KMS-11 (cell line): ENCODE measurements at regions not wholly inside any gene's neighbourhood (a gene's known extent, or its start where the extent isn't known, plus 50 kb on each side); places are given as distances from the start of the nearest gene placed in this dataset.

ENCODE experiments used
- H2AFZ ChIP-seq: fragments of 200-600 bp; sonication (generic); 2 replicates; pipeline ENCODE4 v1.6.1; 2016; ENCODE audit warnings: antibody characterized with exemption, mixed run types, low read depth
- H3K27ac ChIP-seq: fragments of 200-600 bp; sonication (generic); 2 replicates; pipeline ENCODE4 v1.6.1; 2016; ENCODE audit warnings: mild to moderate bottlenecking, mixed run types
- H3K27me3 ChIP-seq: fragments of 200-600 bp; sonication (generic); 2 replicates; pipeline ENCODE4 v1.6.1; 2017; ENCODE audit warnings: mild to moderate bottlenecking, low read depth, mixed run types, moderate library complexity; ENCODE audit not compliant: insufficient read depth
- H3K36me3 ChIP-seq: fragments of 200-600 bp; sonication (generic); 2 replicates; pipeline ENCODE4 v1.6.1; 2017; ENCODE audit warnings: mild to moderate bottlenecking, mixed run types; ENCODE audit not compliant: insufficient read depth
- H3K4me1 ChIP-seq: fragments of 200-600 bp; sonication (generic); 2 replicates; pipeline ENCODE4 v1.6.1; 2016; ENCODE audit warnings: mild to moderate bottlenecking, low read depth, mixed run types; ENCODE audit not compliant: poor library complexity, severe bottlenecking
- H3K4me2 ChIP-seq: fragments of 200-600 bp; sonication (generic); 2 replicates; pipeline ENCODE4 v1.7.0; 2016; ENCODE audit warnings: mild to moderate bottlenecking, mixed run types
- H3K4me3 ChIP-seq: fragments of 200-600 bp; sonication (generic); IDR thresholded peaks from 2 replicates; pipeline ENCODE4 v1.6.1; 2017; ENCODE audit warnings: low read depth, low read length, mixed read lengths; ENCODE audit not compliant: insufficient read depth
- H3K79me2 ChIP-seq: fragments of 200-600 bp; sonication (generic); 2 replicates; pipeline ENCODE4 v1.6.1; 2016; ENCODE audit warnings: low read depth, mixed run types; ENCODE audit not compliant: insufficient read depth
- H3K9ac ChIP-seq: fragments of 200-600 bp; sonication (generic); 2 replicates; pipeline ENCODE4 v1.6.1; 2016; ENCODE audit warnings: mild to moderate bottlenecking, mixed run types
- H4K20me1 ChIP-seq: fragments of 200-600 bp; sonication (generic); 2 replicates; pipeline ENCODE4 v1.6.1; 2016; ENCODE audit warnings: mild to moderate bottlenecking, mixed run types; ENCODE audit not compliant: insufficient read depth
- TF ChIP-seq, protein P1 (sequence below): fragments of 200-600 bp; sonication (generic); conservative IDR thresholded peaks from 2 replicates; pipeline ENCODE4 v1.6.1; 2017; ENCODE audit warnings: low read depth, mild to moderate bottlenecking, antibody characterized with exemption, low read length, moderate library complexity, mixed read lengths

DNA sequence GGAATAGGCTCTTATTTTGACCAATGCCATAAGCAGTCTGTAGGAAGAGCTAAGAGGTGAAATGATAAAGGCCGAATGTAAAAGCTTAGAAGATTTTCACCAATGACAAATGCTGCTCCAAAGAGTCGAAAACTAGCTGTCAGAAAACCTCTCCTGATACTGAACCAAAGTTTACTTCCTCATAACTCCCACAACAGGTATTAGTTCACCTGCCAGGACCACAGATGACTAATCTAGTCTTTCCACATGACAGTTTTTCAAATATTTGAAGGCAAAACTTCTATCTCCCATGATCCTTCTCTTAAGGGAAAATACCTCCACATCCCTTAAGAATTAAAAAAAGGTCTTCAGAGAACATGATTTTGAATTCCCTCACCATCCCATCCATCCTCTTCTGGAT lies 473.2 kb upstream of the SPHKAP start:
- H3K27ac ChIP-seq: no peak overlapping the region
- TF ChIP-seq, protein P1, sequence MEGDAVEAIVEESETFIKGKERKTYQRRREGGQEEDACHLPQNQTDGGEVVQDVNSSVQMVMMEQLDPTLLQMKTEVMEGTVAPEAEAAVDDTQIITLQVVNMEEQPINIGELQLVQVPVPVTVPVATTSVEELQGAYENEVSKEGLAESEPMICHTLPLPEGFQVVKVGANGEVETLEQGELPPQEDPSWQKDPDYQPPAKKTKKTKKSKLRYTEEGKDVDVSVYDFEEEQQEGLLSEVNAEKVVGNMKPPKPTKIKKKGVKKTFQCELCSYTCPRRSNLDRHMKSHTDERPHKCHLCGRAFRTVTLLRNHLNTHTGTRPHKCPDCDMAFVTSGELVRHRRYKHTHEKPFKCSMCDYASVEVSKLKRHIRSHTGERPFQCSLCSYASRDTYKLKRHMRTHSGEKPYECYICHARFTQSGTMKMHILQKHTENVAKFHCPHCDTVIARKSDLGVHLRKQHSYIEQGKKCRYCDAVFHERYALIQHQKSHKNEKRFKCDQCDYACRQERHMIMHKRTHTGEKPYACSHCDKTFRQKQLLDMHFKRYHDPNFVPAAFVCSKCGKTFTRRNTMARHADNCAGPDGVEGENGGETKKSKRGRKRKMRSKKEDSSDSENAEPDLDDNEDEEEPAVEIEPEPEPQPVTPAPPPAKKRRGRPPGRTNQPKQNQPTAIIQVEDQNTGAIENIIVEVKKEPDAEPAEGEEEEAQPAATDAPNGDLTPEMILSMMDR: no peak
- H2AFZ ChIP-seq: no peak overlapping the region
- H3K79me2 ChIP-seq: no peaks in the 10 kb centered on the region
- no peaks in the 10 kb centered on the region for H4K20me1 ChIP-seq
- H3K27me3 ChIP-seq: no peaks in the 10 kb centered on the region
- no peak overlapping the region for H3K4me2 ChIP-seq
- no peaks in the 10 kb centered on the region for H3K4me1 ChIP-seq
- H3K36me3 ChIP-seq: no peaks in the 10 kb centered on the region
- H3K9ac ChIP-seq: no peak overlapping the region
- no peak overlapping the region for H3K4me3 ChIP-seq

DNA sequence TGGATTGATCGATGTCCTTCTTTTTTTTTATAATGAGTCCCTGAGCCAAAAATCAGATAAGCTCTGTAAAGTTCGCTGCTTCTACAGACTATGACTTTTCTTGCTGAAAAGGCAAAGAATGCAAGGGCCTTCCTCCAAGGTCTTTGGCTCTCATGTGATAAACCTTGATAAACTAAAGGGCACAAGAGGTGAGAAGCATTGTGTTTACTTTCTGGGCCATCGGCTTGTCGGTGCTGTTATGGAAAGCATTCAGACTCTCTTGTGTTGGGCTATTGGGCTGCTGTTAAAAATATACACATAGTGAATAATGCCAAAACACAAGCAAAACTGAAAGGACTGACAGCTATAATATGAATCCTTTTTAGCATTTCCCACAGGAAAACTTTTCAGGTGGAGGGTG lies 472.4 kb upstream of the SPHKAP start:
- Histone ChIP-seq H3K27me3 (no peaks in the 10 kb centered on the region), H2AFZ (no peak overlapping the region), H4K20me1 (no peaks in the 10 kb centered on the region), H3K36me3 (no peaks in the 10 kb centered on the region), H3K4me1 (no peaks in the 10 kb centered on the region), H3K4me3 (no peak overlapping the region), H3K4me2 (no peak overlapping the region), H3K27ac (no peak overlapping the region), H3K9ac (no peak overlapping the region), H3K79me2 (no peaks in the 10 kb centered on the region)
- TF ChIP-seq, protein P1: no peak

DNA sequence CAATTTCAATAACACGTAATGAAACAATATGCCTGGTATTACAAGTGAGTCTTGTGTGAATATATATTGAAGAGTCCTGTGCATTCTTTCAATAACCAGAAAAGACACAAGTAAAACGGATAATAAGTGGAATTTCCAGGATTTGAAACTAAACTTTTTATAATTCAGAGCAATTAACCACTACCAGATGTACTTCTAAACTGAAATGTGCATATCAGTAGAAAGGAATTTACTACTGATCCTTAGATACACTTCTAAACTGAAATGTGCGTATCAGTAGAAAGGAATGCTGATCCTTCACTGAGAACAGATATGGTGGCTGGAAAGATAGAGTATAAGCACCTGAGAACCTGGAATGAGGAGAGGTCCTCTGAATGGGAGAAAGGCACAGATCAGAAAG lies 470.9 kb upstream of the SPHKAP start:
- TF ChIP-seq, protein P1: no peak

GRCh38 chr2:228649876-228650275 lies 468.4 kb upstream of the SPHKAP start:
- Histone ChIP-seq H3K4me1 (no peaks in the 10 kb centered on the region), H3K27me3 (no peaks in the 10 kb centered on the region), H4K20me1 (no peaks in the 10 kb centered on the region), H2AFZ (no peak overlapping the region), H3K27ac (no peak overlapping the region), H3K4me3 (no peak overlapping the region), H3K4me2 (no peak overlapping the region), H3K36me3 (no peaks in the 10 kb centered on the region), H3K79me2 (no peaks in the 10 kb centered on the region), H3K9ac (no peak overlapping the region)
- TF ChIP-seq, protein P1: no peak

More for the DNA sequence above, 470.9 kb upstream of the SPHKAP start:
- no peaks in the 10 kb centered on the region for H3K4me1 ChIP-seq
- H2AFZ ChIP-seq: no peak overlapping the region
- no peaks in the 10 kb centered on the region for H4K20me1 ChIP-seq
- no peak overlapping the region for H3K4me2 ChIP-seq
- H3K4me3 ChIP-seq: no peak overlapping the region
- no peaks in the 10 kb centered on the region for H3K36me3 ChIP-seq
- H3K27me3 ChIP-seq: no peaks in the 10 kb centered on the region
- H3K79me2 ChIP-seq: no peaks in the 10 kb centered on the region
- H3K9ac ChIP-seq: no peak overlapping the region
- H3K27ac ChIP-seq: no peak overlapping the region
